ENCODE measurements at regions not wholly inside any gene's neighbourhood (a gene's known extent, or its start where the extent isn't known, plus 50 kb on each side); places are given as distances from the start of the nearest gene placed in this dataset.

DNA sequence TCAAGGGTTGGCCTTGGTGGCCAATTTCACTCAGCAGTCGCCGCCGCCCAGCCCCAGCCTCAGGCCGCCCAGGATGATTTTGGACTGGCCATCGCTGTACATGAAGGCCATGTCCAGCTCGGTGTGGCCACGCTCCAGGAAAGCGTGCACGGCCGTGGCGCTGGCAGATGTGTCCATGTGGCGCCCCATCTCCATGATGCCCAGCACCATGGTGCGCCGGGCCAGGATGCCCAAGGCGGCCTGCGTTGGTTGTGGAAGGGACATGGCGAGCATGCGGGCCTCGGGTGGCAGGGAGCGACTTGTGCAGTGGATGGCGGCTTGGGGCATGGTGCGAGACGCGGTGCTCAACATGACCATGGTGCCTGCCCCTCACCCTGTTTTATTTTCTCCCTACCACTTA is 55.4 kb downstream of the ZCCHC12 start:
- DNase-seq: no peak

- no peak for DNase-seq
These were observed 56.0 kb downstream of the ZCCHC12 start for GRCh38 chrX:118879586-118879985.

DNA sequence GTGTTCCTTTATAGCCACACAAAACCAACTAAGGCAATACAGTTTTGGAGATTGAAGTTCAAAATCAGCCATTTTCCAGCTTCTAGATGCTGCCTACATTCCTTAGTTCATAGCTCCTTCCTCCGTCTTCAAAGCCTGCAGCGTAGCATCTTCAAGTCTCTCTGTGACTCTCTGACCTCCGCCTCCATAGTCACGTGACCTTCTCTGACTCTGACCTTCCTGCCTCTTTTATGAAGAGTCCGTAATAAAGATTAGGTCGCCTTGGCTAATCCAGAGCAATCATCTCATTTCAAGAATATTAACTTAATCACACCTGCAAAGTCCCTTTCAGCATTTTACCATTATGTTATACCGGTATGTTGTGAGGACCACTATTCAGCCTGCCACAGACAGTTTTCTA is 60.4 kb downstream of the ZCCHC12 start:
- DNase-seq: no peak

GRCh38 chrX:118884552-118885138 is 61.0 kb downstream of the ZCCHC12 start:
- DNase-seq: no peak

GRCh38 chrX:118893923-118894322 is 70.3 kb downstream of the ZCCHC12 start:
- DNase-seq: no peak

GRCh38 chrX:118901991-118902390 is 72.4 kb upstream of the LONRF3 start:
- DNase-seq: peak; percentile 93

DNA sequence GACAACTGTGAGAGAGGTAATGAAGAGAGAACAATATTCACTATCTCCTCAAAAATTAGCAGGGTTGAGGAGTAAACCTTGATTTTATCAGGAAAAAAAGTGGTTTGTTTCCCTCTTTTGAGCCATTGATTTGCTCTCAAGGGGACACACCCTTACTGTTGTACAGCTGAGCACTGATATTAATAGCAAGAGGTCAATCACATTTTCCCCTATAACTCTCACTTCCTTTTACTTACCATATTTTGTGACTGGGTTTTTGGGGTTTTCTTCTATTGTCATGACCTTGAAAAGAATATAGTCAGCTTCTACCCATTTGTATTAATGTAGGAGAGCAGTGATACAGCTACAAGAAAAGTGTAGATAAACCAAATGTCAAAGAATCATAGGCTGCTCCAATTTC is 70.2 kb upstream of the LONRF3 start:
- DNase-seq: no peak

DNA sequence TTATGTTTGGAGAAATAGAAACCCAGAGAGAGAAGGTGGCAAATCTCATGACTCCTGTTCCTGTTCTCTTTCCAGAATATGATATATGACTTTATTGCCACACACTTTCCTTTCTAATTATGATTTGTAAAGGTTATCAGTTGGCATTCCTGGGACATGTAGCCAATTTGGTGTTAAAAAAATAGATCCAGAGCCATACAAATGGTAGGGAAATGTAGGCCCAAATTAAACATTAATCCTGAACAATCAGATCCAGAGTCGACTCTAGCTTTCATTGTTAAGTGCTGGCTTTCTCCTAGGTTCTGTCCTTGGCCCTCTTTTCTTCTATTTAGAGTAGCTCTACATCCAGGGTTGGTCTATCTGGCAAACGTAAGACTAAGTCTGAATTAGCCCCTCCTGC is 69.8 kb upstream of the LONRF3 start:
- no peak for DNase-seq

Data from NCI-H2081 treated with DMSO at 0.1 percent for 48 hours (cell line).